Parathyroid adenoma (tissue), 2 donors: ENCODE measurements at regions not wholly inside any gene's neighbourhood (a gene's known extent, or its start where the extent isn't known, plus 50 kb on each side); places are given as distances from the start of the nearest gene placed in this dataset.

Source experiments
- H2AFZ ChIP-seq: fragments of 300-600 bp; sonication (generic); one replicate; pipeline ENCODE4 v1.7.0; 2017; ENCODE audit warnings: antibody characterized with exemption, mild to moderate bottlenecking
- H3K27ac ChIP-seq: fragments of 300-600 bp; sonication (generic); one replicate; pipeline ENCODE4 v1.7.0; 2017
- H3K27me3 ChIP-seq: fragments of 300-600 bp; sonication (generic); one replicate; pipeline ENCODE4 v1.7.0; 2017; ENCODE audit warnings: low read length; ENCODE audit not compliant: control insufficient read depth, insufficient read depth
- H3K36me3 ChIP-seq: fragments of 300-600 bp; sonication (generic); one replicate; pipeline ENCODE4 v1.7.0; 2017; ENCODE audit warnings: low read length; ENCODE audit not compliant: control insufficient read depth, insufficient read depth
- H3K4me1 ChIP-seq: fragments of 300-600 bp; sonication (generic); one replicate; pipeline ENCODE4 v1.7.0; 2017; ENCODE audit warnings: control low read depth
- H3K4me2 ChIP-seq: fragments of 300-600 bp; sonication (generic); one replicate; pipeline ENCODE4 v1.7.0; 2017; ENCODE audit warnings: low read length
- H3K4me3 ChIP-seq: fragments of 300-600 bp; sonication (generic); one replicate; pipeline ENCODE4 v1.7.0; 2017; ENCODE audit warnings: low read depth, low read length
- H3K79me2 ChIP-seq: fragments of 300-600 bp; sonication (generic); one replicate; pipeline ENCODE4 v1.7.0; 2017; ENCODE audit warnings: control low read depth
- H3K9ac ChIP-seq: fragments of 300-600 bp; sonication (generic); one replicate; pipeline ENCODE4 v1.7.0; 2017; ENCODE audit warnings: mild to moderate bottlenecking
- H3K9me3 ChIP-seq: fragments of 300-600 bp; sonication (generic); one replicate; pipeline ENCODE4 v1.7.0; 2017; ENCODE audit warnings: low read length; ENCODE audit not compliant: control insufficient read depth
- CTCF ChIP-seq: fragments of 300-600 bp; sonication (generic); IDR thresholded peaks from one replicate; pipeline ENCODE4 v1.7.0; 2017; ENCODE audit warnings: antibody characterized with exemption, mild to moderate bottlenecking
- donor health status: primary hyperparathyroidism.

GRCh38 chr11:119476666-119477331 lies 53.8 kb upstream of the THY1 start:
- Histone ChIP-seq H3K9me3 (no peaks in the 10 kb centered on the region), H3K9ac (no peak overlapping the region), H3K4me1 (peaks cover 3% of the 10 kb centered on the region), H3K4me3 (no peak overlapping the region), H3K36me3 (no peaks in the 10 kb centered on the region), H3K79me2 (no peaks in the 10 kb centered on the region), H3K4me2 (no peak overlapping the region), H3K27ac (no peak overlapping the region), H2AFZ (no peak overlapping the region), H3K27me3 (no peaks in the 10 kb centered on the region)
- no peak for TF ChIP-seq CTCF

- Histone ChIP-seq H3K27ac (no peak overlapping the region), H3K4me1 (peaks cover 1% of the 10 kb centered on the region), H3K9me3 (no peaks in the 10 kb centered on the region), H3K4me2 (no peak overlapping the region), H3K79me2 (no peaks in the 10 kb centered on the region), H3K27me3 (no peaks in the 10 kb centered on the region), H3K36me3 (no peaks in the 10 kb centered on the region), H2AFZ (no peak overlapping the region), H3K9ac (no peak overlapping the region), H3K4me3 (no peak overlapping the region)
- no peak for TF ChIP-seq CTCF
Observed at GRCh38 chr11:119476038-119476437, 53.1 kb upstream of the THY1 start.

- Histone ChIP-seq H3K27ac (no peak overlapping the region), H3K4me3 (no peak overlapping the region), H3K9me3 (no peaks in the 10 kb centered on the region), H3K36me3 (no peaks in the 10 kb centered on the region), H2AFZ (no peak overlapping the region), H3K4me1 (no peaks in the 10 kb centered on the region), H3K27me3 (no peaks in the 10 kb centered on the region), H3K9ac (no peak overlapping the region), H3K4me2 (no peak overlapping the region), H3K79me2 (no peaks in the 10 kb centered on the region)
- TF ChIP-seq CTCF, result peak; percentile 75
Observed at GRCh38 chr11:119474682-119475596, 52.0 kb upstream of the THY1 start.

- no peak overlapping the region for H3K4me3 ChIP-seq
- no peak for TF ChIP-seq CTCF
- H3K4me2 ChIP-seq, result no peak overlapping the region
- H2AFZ ChIP-seq, result no peak overlapping the region
- no peaks in the 10 kb centered on the region for H3K9me3 ChIP-seq
- H3K9ac ChIP-seq, result no peak overlapping the region
- H3K27me3 ChIP-seq, result no peaks in the 10 kb centered on the region
- H3K4me1 ChIP-seq, result no peaks in the 10 kb centered on the region
- H3K36me3 ChIP-seq, result no peaks in the 10 kb centered on the region
- no peak overlapping the region for H3K27ac ChIP-seq
- H3K79me2 ChIP-seq, result no peaks in the 10 kb centered on the region
Observed at GRCh38 chr11:119473901-119474681, 51.1 kb upstream of the THY1 start.
